NCI-H1930 (cell line): ENCODE measurements at regions not wholly inside any gene's neighbourhood (a gene's known extent, or its start where the extent isn't known, plus 50 kb on each side); places are given as distances from the start of the nearest gene placed in this dataset.
"Not testable (repeated sequence)": the region's sequence is repeated elsewhere in the genome, so short reads cannot be mapped to it uniquely, and the experiment has no call there.

Experiments used
- DNase-seq, 2 experiments: peaks; one replicate each; lab custom pipeline; 2025; lab: John Stamatoyannopoulos, UW

DNA sequence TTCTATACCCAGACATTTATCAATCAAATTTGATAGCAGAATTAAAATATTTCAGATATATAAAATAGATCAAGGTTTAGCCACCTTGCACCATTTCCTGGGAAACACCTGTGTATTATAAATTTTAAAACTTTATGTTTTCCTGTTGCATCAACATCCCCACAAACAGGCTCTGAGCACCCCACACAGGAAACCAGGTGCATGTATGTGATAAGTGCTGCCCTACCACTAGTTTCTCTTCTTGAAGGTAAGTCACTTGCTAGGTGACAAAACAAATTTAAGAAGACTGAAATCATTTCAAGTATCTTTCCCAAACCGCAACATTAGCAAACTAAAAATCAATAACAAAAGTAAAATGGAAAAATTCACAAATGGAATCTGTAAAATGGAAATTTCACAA is 496.1 kb upstream of the CCDC54 start:
- DNase-seq: no peak

DNA sequence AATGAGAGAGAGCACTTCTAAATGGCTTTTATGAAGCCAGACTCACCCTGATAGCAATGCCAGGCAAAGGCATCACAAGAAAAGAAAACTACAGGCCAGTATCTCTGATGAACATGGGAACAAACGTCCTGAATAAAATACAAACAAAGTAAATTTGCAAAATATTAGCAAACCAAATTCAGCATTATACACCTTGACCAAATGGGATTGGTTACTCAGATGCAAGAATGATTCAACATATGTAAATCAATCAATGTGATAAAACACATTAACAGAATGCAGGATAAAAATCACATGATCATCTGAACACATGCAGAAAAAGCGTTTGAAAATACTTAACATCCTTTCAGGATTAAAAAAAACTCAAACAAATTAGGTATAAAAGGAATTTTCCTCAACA is 494.9 kb upstream of the CCDC54 start:
- no peak for DNase-seq

DNA sequence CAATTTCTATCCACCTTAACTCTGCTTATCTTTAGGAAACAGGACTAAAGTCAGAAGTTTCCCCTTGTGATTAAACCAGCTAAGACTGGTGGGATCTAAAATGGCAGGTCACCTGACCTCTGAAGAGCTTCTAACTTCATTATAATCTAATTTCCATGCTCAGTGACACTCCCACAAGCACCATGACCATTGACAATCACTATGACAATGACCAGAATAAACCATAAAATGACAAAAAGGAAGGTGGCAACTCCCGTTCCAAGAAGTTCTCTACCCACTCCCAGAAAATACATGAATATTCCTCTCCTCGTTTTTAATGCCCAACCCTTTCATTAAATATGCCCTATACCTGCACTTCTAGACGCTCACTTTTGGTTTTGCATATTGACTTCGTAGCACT is 471.2 kb upstream of the CCDC54 start:
- DNase-seq: no peak

DNA sequence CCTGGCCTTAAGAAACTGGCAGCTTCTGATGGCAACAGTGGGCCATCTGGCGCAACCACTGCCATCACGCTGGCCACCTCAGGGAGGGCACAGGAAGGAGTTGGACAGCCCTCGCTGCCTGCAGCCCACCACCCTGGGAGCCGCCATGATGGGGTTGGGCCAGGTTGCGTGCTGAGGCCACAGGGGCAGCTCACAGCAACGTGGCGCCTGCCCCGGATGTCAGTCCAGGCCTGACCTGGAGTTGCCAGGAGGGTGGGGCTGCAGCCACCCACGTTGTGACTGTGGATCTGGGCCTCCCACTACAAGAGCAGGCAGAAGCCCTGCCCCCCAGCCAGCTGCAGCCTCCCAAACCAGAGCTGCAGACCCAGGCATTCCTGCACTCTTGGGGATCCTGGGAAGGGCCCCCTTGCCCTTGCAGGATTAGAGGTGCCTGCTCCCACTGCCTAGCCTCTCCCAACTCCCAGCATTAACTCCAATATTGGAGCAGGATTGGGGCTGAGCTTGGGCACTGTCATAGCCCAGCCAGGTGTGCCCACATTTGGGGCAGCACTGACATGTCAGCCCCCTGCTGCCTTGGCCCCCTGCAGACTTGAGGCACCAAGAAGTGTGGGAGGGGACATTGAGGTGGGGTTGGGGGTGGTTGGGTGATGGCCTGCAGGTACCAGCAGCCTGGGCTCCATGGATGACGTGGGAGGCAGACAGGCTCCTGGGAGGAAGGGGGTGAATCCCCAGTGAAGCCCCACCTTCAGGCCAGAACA is 468.9 kb upstream of the CCDC54 start:
- DNase-seq: no peak

DNA sequence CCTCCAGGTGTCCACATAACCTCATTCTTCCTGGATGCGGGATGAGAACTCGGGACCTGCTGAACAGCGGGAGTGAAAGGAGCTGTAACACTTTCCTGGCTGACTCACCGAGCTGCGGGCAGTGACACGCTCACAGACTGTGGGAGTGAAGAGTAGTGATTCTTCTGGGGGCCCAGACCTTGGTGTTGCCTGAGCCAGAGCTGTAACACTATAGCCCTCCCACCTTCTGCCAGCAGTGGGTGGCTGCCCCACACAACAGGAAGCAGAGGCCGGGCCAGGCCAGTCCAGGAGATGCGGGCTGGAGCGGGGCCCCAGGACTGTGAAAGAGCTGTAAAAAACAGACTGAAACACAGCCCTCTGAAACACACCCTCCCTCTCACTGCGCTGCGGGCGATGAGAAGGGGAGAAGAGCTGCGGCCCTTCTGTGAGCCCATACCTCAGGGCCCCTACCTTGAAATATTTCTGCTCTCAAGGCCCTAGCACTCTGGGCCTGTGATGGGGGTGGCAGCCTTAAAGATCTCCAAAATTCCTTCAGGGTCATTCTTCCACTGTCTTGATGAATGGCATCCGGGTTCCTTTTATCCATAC is 464.0 kb upstream of the CCDC54 start:
- no peak for DNase-seq

DNA sequence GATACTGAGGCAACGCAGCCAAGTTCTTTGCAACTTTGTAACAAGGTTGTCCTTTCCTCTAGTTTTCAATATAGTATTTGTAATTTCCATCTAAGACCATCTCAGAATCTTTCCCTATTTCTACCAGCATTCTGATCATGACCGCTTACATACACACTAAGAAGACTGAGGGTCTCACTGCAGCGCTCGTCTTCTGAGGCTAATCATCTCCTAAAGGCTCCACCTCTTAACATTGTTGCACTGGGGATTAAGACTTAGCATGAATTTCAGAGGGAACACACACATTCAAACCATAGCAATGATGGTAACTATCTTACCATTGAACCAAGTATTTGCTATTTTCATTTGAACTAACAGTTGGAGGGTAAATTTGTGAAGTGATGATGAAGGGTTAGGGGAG is 463.3 kb upstream of the CCDC54 start:
- DNase-seq: no peak

DNA sequence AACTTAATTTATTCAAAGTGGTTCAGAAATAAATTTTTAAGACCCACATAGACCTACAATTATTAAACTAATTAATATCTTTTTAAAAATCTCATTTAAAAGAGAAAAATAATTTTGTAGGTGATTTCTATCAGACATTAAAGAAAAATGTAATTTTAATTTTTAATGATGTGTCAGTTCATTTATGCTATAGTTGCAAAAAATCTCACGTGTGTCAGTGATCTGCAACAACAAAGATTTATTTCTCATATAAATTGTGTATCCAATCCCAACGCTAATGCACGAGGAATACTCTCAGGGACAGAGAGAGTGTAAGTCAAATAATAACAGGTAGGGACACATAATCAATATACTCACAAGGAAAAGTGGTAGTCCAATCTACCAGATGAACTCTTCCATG is 456.6 kb upstream of the CCDC54 start:
- no peak for DNase-seq

DNA sequence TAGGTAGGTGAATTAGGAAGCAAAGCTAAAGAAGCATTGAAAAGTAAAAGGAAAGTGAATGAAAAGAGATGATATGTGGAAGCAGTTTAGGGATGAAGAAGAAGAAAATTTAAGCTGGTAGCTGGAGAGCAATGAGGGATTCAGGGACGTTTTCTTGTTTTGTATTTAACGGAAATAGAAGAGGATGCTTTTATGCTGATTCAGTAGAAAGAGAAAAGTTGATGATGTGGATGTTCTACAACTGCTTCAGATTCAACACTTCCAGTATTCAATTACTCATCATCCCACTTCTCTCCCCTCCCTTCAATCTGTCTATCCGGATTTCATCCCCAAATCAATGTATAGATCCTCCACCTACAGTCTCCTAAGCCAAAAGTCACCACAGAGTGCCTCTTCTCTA is 448.2 kb upstream of the CCDC54 start:
- DNase-seq: no peak

DNA sequence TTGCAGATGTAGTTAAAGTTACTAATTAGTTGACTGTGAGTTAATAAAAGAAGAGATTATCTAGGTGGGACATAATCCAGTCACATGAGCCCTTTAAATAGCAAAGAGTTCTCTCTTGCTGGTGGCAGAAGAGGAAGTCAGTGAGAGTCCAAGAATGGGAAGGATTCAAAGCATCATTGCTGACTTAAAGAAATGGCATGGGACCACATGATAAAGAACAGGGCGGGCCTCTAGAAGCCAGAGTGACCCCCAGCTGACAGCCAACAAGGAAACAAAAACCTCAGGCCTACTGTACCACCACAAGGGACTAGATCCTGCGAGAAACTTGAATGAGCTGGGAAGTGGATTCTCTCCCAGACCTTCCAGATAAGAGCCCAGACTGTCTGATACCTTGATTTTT is 447.2 kb upstream of the CCDC54 start:
- DNase-seq: no peak

DNA sequence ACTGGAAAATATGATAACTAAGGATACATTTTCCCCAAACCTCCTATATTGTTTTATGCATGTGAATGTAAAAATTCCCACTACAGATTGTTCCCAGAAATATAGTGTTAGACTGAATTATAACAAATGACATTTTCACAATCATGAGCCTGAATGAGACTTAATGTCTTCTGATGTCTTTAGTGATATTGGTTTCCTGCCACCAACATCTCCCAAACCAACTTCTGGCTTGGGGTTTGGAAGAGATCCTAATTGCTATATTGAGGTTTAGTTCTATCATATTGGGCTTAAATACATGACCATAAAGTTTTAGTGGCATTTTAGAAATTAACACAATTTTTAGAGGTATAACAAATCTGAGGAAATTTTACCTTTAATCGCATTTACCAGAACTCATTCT is 445.3 kb upstream of the CCDC54 start:
- DNase-seq: no peak

DNA sequence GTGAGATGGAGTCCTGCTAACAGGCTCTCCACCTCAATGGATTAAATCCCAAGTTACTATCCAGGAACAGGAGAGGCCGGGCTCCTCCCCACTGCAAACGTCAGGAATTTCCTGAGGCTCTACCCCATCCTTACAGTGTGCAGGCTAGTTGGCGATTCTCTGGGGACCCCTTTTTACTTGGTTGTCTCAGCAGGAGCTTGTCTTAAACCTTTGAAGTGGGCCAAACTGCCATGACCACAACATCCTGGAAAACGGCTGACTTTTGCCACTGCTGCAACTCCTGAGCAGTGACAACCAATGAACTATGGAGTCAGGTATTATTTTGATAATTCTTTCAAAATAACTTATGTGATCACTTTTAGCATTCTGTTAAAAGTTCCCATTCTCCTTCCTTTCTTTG is 440.9 kb upstream of the CCDC54 start:
- DNase-seq: no peak

DNA sequence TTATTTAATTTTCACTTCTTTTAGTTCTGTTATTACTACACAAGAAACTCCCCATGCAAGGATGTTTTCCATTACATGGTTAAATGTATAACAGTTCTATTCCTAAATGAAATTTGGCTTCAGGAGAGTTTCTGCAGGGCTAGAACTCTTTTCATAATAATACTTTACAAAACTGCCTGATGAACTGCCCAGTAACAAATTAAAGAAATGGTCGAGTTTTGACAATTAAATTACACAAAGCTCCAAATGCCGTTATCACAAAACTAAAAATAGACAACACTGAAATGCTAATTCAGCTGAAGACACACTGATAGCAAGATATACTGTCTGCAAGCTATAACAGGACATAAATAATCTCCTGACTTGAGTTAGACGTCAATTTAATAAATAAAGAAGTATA is 435.2 kb upstream of the CCDC54 start:
- DNase-seq: no peak

DNA sequence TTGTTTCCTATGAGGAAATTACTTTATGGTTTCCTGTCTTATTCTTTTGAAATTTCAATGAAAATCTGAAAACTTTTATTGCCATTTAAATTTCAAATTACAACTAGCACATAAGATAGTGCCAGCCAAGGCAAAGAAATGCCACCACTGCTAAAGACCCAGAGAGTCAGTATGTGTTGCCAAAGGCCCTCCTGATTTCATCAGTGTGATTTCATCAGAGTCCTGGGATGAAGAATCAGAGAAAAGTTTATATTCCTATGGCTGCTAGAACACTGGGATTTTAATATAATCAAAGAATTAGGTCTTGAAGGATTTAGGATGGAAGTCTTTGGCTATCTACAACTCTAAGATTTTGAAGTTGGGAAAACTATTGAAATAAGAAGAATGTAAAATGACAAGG is 434.2 kb upstream of the CCDC54 start:
- DNase-seq: no peak

DNA sequence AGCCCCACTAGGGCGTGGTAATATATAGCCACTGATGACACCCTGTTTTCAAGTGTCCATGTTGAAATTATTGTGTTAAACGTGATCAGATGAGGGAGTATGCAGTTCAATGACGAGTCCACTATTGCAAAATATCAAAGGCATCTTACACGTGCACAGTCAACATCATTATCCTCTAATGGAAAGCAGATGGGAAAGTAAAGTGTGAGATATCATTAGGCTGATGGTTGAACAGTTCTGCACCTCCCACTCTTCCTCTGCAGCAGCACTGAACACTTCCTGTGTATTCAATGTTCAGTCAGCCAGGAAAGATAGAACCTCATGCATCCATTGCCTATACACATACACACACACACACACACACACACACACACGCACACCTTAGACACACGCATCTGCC is 431.8 kb upstream of the CCDC54 start:
- DNase-seq: no peak

DNA sequence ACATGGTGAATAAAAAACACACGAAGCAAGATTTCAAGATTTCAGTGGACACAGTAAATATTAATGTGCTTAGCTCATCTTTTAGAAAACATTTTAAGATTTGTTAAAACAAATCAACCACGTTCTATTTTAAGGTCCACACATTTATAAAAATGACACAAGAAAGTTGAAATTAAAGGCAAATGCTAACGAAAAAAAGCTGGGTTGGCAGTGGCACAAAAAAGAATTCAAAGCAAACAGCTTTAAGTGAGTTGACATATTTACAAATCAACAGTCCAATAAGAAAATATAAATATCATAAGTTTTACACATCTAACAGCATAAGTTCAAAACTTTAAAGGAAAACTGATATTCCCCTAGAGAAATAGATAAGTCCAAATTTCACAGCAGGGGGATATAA is 430.4 kb upstream of the CCDC54 start:
- no peak for DNase-seq

DNA sequence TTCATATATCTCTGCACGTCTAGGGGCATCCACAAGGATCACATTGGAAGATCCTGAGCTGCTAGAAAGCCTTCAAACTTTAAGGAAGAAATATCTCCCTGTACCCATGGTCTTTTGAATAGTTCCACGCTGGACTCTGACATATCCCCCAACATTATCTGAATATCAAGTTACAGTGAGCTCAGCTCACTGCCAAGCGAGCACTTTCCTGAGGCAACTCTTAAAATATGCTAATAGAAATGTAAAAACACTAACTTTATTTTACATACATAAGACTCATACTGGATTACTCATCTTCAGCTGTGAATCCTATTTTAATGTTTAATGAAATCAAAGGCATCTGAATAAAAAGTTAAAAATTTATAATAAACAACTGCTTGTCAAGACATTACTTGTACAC is 420.2 kb upstream of the CCDC54 start:
- no peak for DNase-seq

DNA sequence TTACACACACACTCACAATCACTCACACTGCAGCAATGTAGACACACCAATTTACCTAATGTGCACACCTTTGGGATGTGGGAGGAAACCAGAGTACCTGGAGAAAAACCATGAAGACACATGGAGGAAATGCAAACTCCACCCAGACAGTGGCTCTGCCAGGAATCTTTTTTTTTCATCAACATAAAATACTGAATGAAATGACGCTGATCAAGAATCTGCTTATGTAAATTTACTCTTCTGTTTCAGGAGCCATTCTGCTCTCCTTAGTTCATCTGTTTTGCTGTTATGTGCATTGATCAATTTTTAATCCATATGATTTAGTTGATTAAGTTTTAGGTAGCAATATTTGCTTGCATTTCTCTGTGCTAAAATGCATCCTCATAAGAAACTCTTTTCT is 414.2 kb upstream of the CCDC54 start:
- no peak for DNase-seq

DNA sequence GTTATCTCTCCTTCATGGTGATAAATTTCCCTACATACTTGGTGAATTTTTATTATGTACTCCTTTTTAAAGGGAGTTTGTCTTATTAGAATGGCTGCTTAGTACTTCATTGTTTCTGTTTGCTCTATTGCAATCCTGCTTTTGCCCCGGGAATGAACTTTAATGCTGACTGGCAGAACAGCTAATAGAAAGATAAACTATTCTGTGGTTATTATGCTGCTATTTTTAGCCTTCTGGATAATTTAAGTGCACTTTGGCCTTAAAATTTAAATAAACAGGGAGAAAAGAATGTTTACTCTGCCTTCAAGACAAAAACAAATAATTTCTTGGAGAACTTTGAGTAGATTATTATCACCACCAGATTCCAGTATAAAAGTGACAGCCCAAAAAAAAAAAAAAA is 413.8 kb upstream of the CCDC54 start:
- DNase-seq: no peak

DNA sequence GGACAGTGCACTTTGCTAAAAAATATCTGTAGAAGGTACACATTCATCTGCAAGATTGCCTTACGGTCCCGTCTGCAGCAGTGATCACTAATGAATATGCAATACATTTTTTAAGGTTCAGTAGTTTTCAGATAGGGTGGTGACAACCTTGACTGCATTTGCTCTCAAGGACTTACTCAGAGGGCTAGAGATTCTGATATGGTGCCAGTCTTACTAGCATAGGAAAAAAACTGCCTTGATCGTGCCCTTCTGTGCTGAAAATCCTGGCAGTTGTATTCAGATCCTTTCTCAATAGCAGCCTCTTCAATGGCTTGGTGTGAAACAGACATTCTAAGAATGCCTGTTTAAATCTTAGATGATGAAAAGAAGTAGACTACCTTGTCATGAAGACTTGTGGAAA is 411.9 kb upstream of the CCDC54 start:
- no peak for DNase-seq

DNA sequence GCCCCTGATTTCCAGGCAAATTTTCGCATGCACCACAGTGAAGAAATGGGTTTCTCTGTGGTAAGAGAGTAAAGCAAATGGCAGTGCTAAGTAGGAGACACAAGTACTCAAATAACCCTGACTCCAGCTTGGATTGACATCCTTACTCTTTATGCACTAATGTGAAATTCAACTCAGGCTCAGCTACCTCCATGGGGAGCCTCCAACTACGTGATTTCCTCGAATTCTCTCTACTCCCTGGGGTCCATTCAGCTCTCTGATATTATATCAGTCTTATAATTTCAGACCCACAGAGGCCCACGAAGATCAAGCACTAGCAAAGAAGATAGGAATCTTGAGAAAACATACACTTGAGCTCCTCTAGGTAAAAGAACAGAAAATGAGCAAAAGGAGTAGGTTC is 407.6 kb upstream of the CCDC54 start:
- DNase-seq: no peak

DNA sequence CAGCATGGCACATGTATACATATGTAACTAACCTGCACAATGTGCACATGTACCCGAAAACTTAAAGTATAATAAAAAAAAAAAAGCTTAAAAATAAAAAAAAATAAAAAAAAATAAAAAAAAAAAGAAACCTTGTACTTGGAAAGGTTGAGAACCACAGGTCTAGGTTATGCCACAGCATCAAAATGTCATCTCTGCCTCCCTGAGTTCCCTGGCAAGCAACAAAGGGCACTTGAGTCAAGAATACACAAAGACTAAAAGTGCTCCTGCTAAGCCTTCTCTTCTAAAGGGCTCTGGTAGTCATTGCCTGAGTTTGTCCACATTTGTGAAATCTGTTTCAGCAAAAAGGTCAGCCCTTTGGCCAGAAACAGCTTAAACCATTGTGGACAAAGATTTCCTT is 395.8 kb upstream of the CCDC54 start:
- no peak for DNase-seq

DNA sequence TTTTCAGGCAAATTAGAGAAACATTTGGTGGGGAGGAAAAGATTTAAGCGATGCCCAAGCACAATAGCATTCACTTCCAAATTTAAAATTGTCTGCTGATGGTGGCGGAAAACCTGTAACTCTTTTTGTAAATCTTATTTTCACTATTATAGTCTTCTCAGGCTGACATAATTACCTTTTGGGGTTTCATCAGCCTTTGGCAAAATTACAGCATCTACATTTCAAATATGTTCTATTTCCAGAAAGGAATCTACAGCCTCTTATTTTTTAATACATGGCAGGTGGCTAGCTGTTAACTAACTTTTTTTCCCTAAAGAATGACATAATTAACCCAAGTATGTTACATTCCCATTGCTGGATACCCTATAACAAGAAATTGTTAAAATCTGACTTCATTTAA is 391.5 kb upstream of the CCDC54 start:
- DNase-seq: no peak

DNA sequence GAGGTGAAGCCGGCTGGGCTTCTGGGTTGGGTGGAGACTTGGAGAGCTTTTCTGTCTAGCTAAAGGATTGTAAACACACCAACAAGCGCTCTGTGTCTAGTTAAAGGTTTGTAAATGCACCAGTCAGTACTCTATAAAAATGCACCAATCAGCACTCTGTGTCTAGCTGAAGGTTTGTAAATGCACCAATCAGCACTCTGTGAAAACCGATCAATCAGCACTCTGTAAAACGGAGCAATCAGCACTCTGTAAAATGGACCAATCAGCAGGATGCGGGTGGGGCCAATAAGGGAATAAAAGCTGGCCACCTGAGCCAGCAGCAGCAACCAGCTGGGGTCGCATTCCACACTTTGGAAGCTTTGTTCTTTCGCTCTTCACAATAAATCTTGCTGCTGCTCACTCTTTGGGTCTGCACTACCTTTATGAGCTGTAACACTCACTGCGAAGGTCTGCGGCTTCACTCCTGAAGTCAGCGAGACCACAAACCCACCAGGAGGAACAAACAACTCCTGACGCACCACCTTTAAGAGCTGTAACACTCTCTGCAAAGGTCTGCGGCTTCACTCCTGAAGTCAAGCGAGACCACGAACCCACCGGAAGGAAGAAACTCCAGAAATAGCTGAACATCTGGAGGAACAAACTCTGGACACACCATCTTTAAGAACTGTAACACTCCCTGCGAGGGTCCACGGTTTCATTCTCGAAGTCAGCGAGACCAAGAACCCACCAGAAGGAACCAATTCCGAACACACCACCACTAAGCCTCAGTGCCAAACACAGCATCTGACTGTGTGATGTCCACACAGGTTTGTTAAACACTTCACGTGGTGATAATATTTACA is 378.2 kb upstream of the CCDC54 start:
- not testable (repeated sequence) for DNase-seq
